ENCODE measurements at regions not wholly inside any gene's neighbourhood (a gene's known extent, or its start where the extent isn't known, plus 50 kb on each side); places are given as distances from the start of the nearest gene placed in this dataset.

- ChIA-PET CTCF (no interaction called here), RAD21 (ENCODE audit: unreplicated experiment) (no interaction called here), SMC1A (ENCODE audit: uncharacterized antibody, unreplicated experiment) (interaction anchor here (1.3 kb wide), 1 partner anchor 8 kb away, joined by 4 read pairs; no protein-coding TSS in a partner anchor), POLR2A (no interaction called here)
- no peak overlapping the region for H2AFZ ChIP-seq (ENCODE audit: control insufficient read depth, low read depth, low read length)
- 54% methylated on average over 3 of the region's 3 CpGs for WGBS (ENCODE audit: insufficient coverage, insufficient replicate concordance, low lambda C conversion rate, missing lambda C conversion rate)
- intact Hi-C loops (cut with micrococcal nuclease; ENCODE audit: unreplicated experiment) (no loop called here), in situ Hi-C loops (cut with MboI) (no loop called here)
- ATAC-seq (no peak), DNase-seq (ENCODE audit: low read depth, low spot score) (no peak), FAIRE-seq (no peak)
- BruUV-seq (replicated peaks): no TSS peak
- no peaks in the 10 kb centered on the region for H4K20me1 ChIP-seq (ENCODE audit: control insufficient read depth, insufficient read depth)
- TF ChIP-seq ZNF207 (IDR thresholded peaks at IDR 0.05; ENCODE audit: borderline replicate concordance): no peak
- no peak for TF ChIP-seq CBFB (IDR thresholded peaks at IDR 0.05; ENCODE audit: low read depth)
- TF ChIP-seq IRF5 (IDR thresholded peaks at IDR 0.05; ENCODE audit: borderline replicate concordance): no peak
- TF ChIP-seq SMAD1 (IDR thresholded peaks at IDR 0.05; ENCODE audit: low read depth, partially characterized antibody): no peak
- no peak for TF ChIP-seq SRF (IDR thresholded peaks at IDR 0.05; ENCODE audit: low read depth in 2 of 2, low read length in 2 of 2)
- no peak for TF ChIP-seq CEBPZ (IDR thresholded peaks at IDR 0.05; ENCODE audit: low read depth, low read length)
- no peak for TF ChIP-seq EP300 (IDR thresholded peaks at IDR 0.05; ENCODE audit: borderline replicate concordance in 1 of 2, control insufficient read depth in 1 of 2, low read depth in 2 of 2, low read length in 2 of 2)
- no peak for TF ChIP-seq RCOR1 (conservative IDR thresholded peaks at IDR 0.05; ENCODE audit: low read depth, low read length)
- TF ChIP-seq ZNF274 (IDR thresholded peaks at IDR 0.05; ENCODE audit: insufficient read depth, insufficient read length): no peak
- no peak for TF ChIP-seq FOXM1 (IDR thresholded peaks at IDR 0.05; ENCODE audit: low read depth, low read length)
- no peak for TF ChIP-seq CBX3 (IDR thresholded peaks at IDR 0.05; ENCODE audit: borderline replicate concordance, low read depth)
- TF ChIP-seq SMAD5 (IDR thresholded peaks at IDR 0.05; ENCODE audit: low read depth): no peak
- TF ChIP-seq FOS (IDR thresholded peaks at IDR 0.05; ENCODE audit: borderline replicate concordance, extremely low read depth, insufficient read length): no peak
- H3K4me1 ChIP-seq (ENCODE audit: control insufficient read depth, insufficient read depth, low read length): no peaks in the 10 kb centered on the region
- H3K9me3 ChIP-seq (replicated peaks; ENCODE audit: control insufficient read depth, insufficient read depth, low read length): no peaks in the 10 kb centered on the region
- no peak overlapping the region for H3K9ac ChIP-seq (ENCODE audit: control insufficient read depth, insufficient read depth, low read length)
- no peak overlapping the region for H3K4me3 ChIP-seq
- H3K36me3 ChIP-seq (ENCODE audit: control insufficient read depth in 2 of 2, insufficient read depth in 2 of 2, low read length in 1 of 2): no peaks in the 10 kb centered on the region
- no peak overlapping the region for H3K4me2 ChIP-seq (ENCODE audit: control insufficient read depth, insufficient read depth)
- H3K27ac ChIP-seq (ENCODE audit: control insufficient read depth, insufficient read depth): no peak overlapping the region
- no peaks in the 10 kb centered on the region for H3K79me2 ChIP-seq (ENCODE audit: control insufficient read depth, insufficient read depth, low read length)
- H3K27me3 ChIP-seq (replicated peaks in 1 of 2; ENCODE audit: control insufficient read depth in 2 of 2, insufficient read depth in 2 of 2, low read length in 1 of 2): no peaks in the 10 kb centered on the region
These were observed 494.8 kb upstream of the SLC39A10 start for GRCh38 chr2:195162194-195162593.

All from GM12878 (cell line).